Brain pericyte (primary cell): ENCODE measurements at regions not wholly inside any gene's neighbourhood (a gene's known extent, or its start where the extent isn't known, plus 50 kb on each side); places are given as distances from the start of the nearest gene placed in this dataset.

ENCODE experiments used
- DNase-seq: peaks from one replicate; pipeline ENCODE4 v3.0.0-alpha.2; 2012; ENCODE audit warnings: low read depth, low spot score

GRCh38 chr12:92276276-92276675, 130.6 kb upstream of the BTG1 start:
- no peak for DNase-seq

DNA sequence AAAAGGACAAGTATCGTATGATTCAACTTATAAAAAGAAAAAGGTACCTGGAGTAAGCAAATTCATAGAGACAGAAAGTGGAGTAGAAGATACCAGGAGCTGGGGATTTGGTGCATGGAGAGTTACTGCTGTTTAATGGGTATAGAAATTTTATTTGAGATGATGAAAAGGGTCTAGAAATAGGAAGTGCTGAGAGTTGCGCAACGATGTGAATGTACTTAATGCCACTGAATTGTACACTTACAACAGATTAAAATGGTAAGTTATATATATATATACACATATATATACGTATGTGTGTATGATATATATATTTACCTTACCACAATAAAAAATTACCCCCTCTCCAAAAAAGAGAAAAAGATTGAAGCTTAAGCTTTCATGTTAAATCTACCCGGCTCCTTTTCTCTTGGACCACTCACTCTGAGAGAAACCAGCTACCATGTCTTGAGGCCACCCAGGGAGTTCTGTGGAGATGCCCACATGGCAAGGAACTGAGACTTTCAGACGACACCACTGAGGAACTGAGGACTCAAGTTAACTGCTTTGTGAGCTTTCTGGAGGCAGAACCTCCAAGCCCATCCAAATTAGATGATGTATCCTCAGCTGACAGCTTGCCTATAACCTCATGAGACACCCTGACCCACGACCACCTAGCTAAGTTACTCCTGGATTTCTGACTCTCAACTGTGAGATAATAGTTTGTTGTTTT, 130.0 kb upstream of the BTG1 start:
- DNase-seq, result no peak

DNA sequence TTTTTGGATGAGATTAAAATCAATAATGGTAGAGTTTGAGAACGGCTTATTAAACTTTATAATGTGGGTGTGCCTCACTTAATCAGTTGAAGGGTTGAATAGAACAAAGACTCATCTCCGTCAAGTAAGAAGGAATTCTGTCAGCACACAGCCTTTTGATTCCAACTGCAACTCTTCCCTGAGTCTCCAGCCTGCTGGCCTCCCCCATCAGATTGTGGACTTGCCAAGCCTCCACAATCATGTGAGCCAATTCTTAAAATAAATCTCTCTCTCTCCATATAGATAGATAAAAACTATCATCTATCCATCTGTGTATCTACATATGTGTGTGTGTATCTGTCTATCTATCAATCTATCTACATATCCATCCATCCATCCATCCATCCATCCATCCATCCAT, 127.4 kb upstream of the BTG1 start:
- DNase-seq, result no peak

GRCh38 chr12:92272061-92272964, 126.7 kb upstream of the BTG1 start:
- no peak for DNase-seq

DNA sequence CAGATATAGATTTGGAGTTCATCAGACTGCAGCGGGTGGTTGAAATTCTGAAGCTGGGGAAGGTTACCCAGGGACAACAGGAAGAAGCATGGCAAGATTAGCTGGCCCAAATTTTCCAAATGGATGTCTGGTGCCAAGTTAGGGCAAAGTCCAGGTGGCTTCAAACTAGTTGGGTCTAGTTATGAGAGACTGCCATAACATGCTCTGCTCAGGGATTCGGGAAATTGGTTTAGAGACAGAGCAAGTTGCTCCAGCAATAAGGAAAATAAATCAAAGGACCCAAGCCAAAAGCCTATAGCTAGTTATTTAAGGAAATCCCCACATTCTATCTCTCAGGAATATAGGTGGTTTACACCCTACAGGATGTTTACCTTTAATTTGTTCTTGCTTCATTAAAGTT, 125.7 kb upstream of the BTG1 start:
- DNase-seq, result no peak

- no peak for DNase-seq
Observed at GRCh38 chr12:92270521-92270920, 124.9 kb upstream of the BTG1 start.

GRCh38 chr12:92268946-92269345, 123.3 kb upstream of the BTG1 start:
- DNase-seq, result no peak

- DNase-seq, result no peak
Observed at GRCh38 chr12:92261692-92262091, 116.0 kb upstream of the BTG1 start.

DNA sequence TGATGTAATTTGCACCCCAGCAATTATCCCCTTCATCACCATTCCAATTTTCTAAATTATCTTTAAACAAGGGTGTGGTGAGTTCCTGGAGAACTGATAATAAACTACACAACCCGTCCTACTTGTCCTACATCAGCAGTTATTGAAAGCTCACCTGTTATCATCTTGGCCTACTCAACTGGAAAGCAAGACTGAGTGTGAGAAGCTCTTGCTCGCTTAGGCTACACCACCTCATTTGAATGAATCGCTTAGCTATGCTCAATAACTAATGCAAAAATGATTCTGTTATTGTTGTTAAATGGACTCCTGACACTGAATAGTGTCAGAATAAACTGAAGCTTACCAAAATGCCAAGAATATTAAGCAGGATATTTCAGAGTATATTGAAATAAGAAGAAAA, 115.4 kb upstream of the BTG1 start:
- DNase-seq, result no peak

DNA sequence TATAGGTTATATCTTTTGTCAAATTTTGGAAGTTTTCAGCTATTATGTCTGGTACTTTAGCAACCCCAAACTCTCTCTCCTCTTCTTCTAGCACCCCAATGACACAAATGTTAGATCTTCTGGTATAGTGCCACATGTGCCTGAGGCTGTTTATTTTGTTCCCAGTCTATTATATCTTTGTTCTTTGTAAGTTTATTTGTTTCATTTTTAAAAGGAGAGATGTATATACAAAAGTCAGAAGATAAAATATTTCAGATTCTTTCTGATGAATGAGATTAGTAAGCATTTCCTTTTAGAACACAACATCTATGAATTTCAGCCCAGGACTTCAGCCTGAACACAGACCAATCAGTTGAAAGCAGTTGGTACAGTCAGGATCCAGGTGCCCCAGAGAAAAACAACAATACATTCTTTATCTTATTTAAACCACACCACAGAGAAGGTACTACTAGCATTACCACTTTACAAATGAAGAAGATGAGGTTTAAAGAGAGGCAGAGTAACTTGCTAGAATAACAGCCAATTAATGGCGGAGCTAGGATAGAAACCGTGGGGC, 114.1 kb upstream of the BTG1 start:
- DNase-seq, result no peak

GRCh38 chr12:92259291-92259690, 113.6 kb upstream of the BTG1 start:
- no peak for DNase-seq

GRCh38 chr12:92257261-92257660, 111.6 kb upstream of the BTG1 start:
- no peak for DNase-seq

DNA sequence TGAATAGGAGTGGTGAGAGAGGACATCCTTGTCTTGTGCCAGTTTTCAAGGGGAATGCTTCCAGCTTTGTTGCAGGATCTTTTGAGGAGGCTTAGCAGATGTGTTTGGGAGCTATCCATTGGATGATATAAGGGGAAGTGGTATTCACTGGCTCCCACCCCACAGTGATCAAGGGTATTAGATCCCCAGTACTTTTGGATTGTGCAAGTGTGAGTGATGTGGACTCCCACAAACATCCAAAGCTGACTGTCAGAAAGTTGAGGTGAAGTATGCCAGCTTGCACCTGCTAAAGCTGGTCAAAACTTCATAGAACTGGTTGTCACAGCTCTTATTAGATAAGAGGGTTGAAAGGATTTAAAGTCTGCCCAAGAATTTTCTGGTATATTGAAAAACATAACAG, 110.1 kb upstream of the BTG1 start:
- DNase-seq, result no peak

GRCh38 chr12:92253301-92253700, 107.7 kb upstream of the BTG1 start:
- no peak for DNase-seq

DNA sequence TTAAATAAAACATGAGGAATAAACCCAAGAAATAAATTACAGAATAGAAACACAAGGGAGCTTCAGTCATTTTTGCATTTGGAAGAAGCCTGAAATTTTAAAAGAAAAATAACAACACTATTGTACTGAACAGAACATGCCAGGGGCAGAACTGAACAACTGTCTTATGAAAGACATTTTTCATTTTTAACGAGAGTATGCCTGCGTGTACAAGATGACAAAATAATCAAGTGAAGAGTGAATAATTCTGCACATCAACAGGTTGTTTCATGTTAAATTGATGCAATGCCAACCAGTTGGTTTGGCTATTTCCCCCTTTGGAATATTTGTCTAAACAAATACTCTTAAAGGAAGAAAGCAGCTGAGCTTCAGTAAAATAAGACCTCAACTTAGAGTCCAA, 103.3 kb upstream of the BTG1 start:
- no peak for DNase-seq

- DNase-seq, result peak; percentile 32
Observed at GRCh38 chr12:92244036-92244435, 98.4 kb upstream of the BTG1 start.

GRCh38 chr12:92242907-92243306, 97.3 kb upstream of the BTG1 start:
- DNase-seq, result no peak

GRCh38 chr12:92237762-92238523, 92.3 kb upstream of the BTG1 start:
- no peak for DNase-seq

- DNase-seq, result no peak
Observed at GRCh38 chr12:92237262-92237661, 91.6 kb upstream of the BTG1 start.

- DNase-seq, result no peak
Observed at GRCh38 chr12:92235703-92236472, 90.2 kb upstream of the BTG1 start.

DNA sequence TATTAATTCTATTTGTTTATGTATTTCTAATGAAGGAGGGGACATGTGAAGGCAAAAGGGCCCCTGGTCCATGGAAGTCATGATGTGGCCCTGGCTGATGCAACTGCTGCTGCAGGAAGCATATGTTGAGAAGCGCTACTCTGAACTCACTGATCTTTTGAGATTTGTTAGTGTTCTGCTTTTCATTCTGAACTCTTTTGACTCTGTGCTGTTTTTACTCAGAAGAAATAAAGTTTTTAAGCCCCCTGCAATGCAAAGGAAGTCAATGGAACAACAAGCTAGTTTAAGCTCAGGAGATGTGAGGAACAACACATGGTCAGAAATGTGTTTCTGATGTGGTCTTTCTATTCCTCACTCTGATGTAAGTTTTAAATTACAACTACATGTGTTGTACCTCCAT, 88.9 kb upstream of the BTG1 start:
- DNase-seq, result no peak
